OCI-LY7 (cell line): ENCODE measurements at regions not wholly inside any gene's neighbourhood (a gene's known extent, or its start where the extent isn't known, plus 50 kb on each side); places are given as distances from the start of the nearest gene placed in this dataset.

Experiments
- CTCF ChIP-seq: fragments of 200-600 bp; sonication (generic); conservative IDR thresholded peaks from 2 replicates; pipeline ENCODE4 v1.5.1; 2014; ENCODE audit warnings: mild to moderate bottlenecking, antibody characterized with exemption, low read length, moderate library complexity, mixed read lengths
- EZH2phosphoT487 ChIP-seq: fragments of 200-600 bp; sonication (generic); IDR thresholded peaks from 2 replicates; pipeline ENCODE4 v1.6.1; 2018; ENCODE audit warnings: low read depth, borderline replicate concordance, mild to moderate bottlenecking, mixed run types, antibody characterized with exemption, low read length, moderate library complexity, mixed read lengths

GRCh38 chr6:164121527-164121926, 707.0 kb downstream of the QKI start:
- TF ChIP-seq CTCF (no peak), EZH2phosphoT487 (no peak)
